ENCODE measurements at regions not wholly inside any gene's neighbourhood (a gene's known extent, or its start where the extent isn't known, plus 50 kb on each side); places are given as distances from the start of the nearest gene placed in this dataset.

DNA sequence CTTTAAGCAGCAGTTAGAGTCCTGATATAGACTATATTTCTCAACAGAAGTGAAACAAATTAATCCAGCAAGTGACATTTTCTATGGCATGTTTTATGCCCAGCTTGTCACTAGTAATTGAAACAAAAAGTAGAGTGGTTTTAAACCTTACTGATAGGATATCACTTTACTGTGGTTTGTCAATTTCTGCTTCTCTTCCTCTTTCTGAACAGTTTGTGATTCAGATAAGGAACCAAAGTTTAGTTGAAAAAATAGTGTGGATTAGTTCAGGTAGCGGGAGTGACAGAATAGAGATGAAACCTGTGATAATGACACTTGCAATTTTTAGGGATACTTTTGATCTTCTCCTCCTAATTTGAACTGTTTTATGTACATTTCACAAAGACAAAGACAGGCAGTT is 485.7 kb upstream of the EDIL3 start:
- TF ChIP-seq, protein P1, sequence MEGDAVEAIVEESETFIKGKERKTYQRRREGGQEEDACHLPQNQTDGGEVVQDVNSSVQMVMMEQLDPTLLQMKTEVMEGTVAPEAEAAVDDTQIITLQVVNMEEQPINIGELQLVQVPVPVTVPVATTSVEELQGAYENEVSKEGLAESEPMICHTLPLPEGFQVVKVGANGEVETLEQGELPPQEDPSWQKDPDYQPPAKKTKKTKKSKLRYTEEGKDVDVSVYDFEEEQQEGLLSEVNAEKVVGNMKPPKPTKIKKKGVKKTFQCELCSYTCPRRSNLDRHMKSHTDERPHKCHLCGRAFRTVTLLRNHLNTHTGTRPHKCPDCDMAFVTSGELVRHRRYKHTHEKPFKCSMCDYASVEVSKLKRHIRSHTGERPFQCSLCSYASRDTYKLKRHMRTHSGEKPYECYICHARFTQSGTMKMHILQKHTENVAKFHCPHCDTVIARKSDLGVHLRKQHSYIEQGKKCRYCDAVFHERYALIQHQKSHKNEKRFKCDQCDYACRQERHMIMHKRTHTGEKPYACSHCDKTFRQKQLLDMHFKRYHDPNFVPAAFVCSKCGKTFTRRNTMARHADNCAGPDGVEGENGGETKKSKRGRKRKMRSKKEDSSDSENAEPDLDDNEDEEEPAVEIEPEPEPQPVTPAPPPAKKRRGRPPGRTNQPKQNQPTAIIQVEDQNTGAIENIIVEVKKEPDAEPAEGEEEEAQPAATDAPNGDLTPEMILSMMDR (IDR thresholded peaks at IDR 0.05) = no peak
- TF ChIP-seq POLR2A (IDR thresholded peaks at IDR 0.05) = no peak
